ENCODE measurements at regions not wholly inside any gene's neighbourhood (a gene's known extent, or its start where the extent isn't known, plus 50 kb on each side); places are given as distances from the start of the nearest gene placed in this dataset.
"Not testable (repeated sequence)": the region's sequence is repeated elsewhere in the genome, so short reads cannot be mapped to it uniquely, and the experiment has no call there.

DNA sequence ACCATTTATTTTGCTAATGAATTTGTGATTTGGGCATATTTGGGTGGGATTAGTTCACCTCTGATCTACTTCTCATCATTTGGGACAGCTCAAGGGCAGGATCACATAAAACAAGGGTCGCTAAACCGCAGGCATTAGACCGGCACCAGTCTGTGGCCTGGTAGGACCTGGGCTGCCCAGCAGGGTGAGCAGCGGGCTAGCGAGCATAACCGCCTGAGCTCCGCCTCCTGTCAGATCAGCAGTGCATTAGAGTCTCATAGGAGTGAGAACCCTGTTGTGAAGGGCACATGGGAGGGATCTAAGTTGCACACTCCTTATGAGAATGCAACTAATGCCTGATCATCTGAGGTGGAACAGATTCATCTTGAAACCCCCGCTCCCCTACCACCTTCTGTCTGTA is 785.3 kb downstream of the TRHDE start:
- DNase-seq = no peak

DNA sequence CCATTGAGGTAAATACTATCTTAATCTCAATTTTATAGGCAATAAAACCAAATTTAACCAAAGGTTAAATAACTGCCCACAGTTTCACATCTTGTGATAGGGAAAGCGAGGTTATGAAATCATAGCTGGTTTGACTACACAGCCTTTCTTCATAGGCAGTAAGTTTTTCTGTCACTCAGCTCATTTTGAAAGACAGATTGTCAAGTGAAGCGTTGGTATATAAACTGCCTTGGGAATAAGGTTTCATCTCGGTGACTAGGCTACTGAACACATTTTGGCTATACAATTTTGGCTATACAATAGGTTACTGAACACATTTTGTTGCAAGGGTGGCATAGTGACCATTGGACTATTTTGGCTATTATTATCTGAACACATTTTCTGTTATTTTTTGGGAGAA is 793.7 kb downstream of the TRHDE start:
- no peak for DNase-seq

DNA sequence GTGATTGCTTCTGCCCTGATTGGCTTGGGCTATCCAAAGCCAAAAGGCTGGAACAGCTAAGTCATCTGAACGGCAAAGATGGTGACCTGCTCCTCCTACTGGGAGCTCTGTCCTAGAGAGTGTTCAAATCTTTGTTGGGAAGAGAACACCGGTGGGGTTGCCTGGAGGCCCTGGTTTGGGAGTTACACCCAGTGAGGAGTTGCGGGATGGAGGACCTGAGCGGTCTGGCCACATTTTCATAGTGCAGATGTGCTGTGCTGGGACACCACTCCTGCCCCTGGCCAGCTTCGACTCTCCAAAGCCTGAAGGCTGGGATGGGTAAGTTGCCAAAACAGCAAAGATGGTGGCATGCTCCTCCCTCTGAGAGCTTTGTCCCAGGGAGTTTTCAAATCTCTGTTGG is 795.4 kb downstream of the TRHDE start:
- DNase-seq = no peak

DNA sequence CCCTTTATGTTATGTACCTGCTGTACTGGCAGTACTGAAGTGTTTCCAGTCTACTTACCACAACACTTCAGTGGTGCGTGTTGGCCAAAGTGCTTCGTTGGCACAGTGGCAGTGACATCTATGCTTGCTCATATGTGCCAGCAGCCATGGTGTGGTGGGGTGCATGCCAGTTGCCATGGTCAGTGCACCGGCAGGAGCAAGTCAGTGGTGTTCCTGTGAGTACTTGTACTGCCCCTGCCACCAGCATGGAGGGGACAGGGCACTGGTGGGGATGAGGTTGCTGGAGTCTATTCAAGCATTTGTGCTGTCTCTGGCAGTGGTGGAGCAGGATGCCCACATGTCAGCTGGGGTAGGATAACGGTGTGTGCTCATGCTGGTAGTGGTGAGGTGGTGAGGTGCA is 800.0 kb downstream of the TRHDE start:
- DNase-seq = no peak

DNA sequence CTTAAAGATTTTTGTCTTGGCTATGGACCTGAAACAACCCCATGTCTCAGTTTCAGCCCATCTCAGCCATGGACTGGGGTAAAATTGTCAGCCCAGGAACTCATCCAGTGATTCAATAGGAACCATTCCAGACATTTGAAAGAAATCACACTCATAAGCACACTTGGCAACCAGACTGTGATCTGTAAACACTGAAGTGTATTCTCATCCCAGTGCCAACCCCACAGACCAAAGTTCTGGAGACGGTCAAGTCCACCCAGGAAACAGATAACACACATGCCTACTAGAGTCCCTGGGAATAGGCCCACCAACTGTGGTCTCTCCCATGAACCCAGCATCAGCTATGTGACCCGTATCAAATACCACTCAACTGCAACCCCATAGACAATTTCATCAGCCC is 804.6 kb downstream of the TRHDE start:
- DNase-seq = no peak

DNA sequence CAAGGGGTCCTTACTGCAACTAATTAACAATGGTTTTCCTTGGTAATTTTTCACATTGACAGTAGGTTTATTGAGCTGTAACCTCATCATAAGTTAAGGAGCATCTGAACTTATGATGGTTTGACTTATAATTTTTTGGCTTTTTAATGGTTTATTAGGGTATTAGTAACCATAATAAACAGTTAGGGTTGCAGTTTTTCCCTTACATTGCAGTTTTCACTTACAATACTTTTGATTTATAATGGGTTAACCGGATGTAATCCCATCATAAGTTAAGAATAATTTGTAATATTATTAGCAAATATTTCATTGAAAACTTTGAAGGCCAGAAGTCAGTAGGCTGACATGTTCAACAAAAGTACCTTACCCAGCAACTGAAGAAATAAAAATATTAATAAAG is 811.6 kb downstream of the TRHDE start:
- no peak for DNase-seq

DNA sequence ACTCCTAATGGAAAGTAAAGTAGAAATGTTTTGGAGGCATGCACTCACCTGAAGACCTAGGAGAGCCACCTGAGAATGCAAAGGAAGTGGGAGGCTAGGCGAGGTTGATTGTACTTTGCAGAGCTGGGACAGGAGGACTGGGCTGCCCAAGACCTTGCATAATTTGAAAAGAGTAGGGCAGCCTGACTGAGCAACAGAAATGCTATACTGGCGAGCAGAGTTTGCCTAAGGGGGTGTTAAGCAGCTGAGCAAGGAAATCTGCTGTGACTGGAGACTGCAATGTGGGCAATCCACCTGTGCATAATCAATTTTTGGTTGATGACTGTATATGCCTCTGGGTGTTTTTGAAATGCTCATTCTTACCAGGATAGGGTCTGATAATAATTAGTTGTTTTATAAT is 834.1 kb downstream of the TRHDE start:
- DNase-seq = no peak

DNA sequence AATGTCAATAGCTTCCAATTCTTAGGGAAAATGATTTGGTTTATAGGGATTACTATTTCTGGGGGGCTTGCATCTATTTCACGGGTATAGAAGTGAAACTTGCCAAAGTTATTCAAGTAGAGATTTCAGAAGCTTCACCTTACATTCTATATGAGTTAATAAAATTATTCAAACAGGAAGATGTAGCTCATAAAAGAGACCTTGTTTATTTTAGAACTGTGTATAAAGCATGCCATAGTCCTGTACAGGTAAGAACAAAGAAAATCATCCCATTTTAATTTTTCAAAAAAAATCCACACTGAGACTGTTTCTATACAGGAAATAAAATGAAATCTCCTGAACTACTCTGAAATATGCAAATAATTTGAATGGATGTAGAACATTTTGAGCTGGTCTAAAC is 834.7 kb downstream of the TRHDE start:
- DNase-seq = no peak

DNA sequence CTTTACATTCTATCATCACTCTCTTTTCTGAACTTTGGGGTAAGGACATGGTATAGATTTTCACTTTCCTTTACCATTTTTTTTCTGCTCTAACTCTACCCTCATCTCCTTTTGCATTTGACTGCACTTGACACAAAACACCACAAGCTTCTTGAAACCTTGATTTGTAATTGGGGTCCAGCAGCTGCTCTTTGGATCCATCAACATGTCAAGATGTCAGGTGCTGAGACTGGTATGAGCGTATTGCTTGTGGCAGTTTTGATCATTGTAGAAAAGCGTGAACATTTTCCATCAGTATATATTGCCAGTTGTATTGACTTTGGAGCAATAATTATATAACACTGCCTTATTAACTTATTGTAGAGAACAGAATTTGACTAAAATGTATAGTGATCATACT is 838.6 kb downstream of the TRHDE start:
- no peak for DNase-seq

DNA sequence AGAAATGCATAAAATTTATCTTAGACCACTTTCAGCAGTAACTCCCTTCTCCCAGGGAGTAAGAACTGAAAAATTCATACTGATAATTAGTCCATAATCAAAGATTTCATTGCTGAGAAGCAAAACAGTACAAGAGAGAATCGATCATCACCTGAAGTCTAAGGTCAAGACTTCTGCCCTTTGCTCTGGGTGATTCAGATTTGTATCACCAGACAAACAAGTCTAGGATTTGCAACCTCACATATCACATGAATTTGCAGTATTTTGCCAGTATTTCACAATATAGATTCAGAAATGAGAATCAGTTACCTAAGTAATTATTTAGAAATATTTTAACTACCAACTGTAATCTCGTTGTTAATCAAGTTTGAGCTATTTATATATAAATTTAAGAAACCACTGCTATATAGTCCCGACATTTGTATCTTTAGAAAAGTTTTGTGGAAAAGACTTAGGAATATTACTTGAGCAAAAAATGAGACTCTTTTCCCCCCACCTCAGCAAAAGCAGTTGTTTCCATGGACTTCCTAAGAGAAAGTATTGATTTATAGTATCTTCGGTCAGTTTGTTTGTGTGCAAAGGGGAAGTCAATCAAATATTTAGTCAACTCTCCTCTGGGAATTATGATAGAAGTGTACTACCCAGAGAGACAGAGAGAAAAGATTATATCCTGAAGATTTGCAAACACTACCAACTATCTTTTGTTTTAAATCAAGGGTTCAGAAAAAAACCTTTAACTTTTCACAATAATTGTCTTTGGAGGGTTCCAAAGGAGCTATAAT is 840.1 kb downstream of the TRHDE start:
- DNase-seq = no peak

DNA sequence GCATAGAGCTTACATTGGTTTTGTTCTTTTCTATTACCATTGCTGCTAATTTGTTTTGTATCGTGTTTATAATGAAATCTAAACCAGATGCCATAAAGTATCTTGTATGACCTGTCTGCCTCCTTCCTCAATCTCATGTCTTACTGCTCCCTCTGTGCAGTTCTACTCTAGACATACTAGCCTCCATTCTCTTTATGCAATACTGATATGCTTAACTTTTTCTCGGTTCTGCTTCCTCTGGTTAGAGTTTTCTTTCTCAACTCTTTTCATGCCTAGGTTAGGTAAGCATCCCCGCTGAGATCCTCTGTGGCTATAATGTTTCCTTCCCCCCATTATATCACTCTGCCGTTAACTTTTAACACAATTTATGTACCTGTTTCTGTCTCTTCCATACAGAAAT is 852.3 kb downstream of the TRHDE start:
- no peak for DNase-seq

DNA sequence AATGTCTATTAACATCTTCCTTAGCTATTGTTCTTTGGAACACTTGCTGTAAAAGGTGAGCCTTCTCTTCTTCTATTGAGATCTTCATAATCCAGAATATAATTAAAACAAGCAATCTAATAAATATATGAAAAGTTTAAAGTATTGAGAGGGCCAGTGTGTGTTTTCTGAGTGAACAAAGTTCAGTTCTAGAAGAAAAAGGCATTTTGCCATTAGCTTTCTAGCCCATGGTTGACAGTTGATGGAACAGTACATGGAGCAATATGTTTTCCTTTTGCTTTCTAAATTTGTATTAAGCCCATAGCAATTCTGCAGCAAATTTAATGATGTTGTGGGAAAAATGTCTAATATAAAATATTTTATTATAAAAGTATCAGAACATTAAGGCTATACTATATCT is 853.0 kb downstream of the TRHDE start:
- DNase-seq = no peak

DNA sequence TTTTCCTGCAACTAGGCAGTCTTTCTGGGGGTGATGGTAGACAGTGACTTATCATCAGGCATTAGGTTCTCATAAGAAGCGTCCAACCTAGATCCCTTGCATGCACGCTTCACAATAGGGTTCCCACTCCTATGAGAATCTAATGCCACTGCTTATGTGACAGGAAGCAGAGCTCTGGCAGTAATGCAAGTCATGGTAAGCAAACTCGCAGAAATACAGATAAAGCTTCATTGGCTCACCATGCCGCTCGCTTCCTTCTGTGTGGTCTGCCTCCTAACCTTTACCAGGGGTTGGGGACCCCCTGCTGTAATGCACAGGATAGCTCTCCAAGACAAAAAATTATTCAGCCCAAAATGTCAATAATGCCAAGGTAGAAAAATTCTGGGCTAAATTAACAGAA is 864.2 kb downstream of the TRHDE start:
- no peak for DNase-seq

DNA sequence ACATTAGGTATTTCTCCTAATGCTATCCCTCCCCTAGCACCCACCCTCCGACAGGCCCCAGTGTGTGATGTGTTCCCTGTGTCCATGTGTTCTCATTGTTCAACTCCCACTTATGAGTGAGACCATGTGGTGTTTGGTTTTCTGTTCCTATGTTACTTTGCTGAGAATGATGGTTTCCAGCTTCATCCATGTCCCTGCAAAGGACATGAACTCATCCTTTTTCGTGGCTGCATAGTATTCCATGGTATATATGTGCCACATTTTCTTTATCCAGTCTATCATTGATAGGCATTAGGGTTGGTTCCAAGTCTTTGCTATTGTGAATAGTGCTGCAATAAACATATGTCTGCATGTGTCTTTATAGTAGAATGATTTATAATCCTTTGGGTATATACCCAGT is 867.5 kb downstream of the TRHDE start:
- not testable (repeated sequence) for DNase-seq

DNA sequence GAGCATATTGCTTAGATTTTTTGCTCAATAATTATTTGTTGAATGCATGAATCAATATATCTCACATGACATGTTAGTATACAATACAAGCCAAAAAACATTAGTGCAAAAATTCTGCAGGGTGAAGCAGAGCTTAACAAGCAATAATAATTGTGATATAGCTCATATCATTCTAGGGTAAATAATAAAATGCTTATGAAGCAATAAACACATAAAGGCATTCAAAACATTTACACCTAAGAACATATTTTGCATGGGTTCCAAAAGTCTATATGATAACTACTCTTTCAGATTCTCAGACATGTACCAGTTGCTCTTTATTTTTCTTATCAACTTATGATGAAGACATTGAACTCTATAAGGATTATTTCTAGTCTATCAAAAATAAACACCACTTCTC is 886.2 kb downstream of the TRHDE start:
- DNase-seq = no peak

DNA sequence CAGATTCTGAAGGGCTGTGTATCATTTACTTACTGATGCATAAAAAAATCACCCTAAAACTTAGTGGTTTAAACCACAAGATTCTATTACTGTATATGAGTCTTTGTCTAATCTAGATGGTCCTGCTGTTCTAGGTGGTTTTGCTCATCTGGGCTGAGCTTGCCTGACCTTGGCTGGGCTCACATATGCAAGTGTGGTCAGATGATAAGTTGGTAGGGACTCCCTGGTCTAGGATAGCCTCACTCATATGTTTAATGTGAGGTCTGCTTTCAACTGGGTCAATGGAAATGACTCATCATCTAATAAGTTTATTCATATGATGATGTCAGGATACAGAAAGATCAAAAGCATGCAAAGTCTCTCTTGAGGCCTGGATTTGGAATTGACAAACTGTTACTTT is 887.8 kb downstream of the TRHDE start:
- DNase-seq = no peak

DNA sequence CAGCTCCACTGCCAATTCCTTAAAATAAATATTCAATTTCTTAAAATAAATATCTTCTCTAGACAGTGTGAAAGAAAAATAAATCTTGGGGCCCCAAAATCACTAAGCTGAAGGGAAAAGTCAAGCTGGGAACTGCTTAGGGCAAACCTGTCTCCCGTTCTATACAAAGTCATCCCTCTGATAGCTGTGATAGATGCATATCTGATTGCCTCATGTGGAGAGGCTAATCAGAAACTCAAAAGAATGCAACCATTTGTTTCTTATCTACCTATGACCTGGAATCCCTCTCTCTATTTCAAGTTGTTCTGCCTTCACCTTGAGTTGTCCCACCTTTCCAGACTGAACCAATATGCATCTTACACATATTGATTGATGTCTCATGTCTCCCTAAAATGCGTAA is 889.8 kb downstream of the TRHDE start:
- no peak for DNase-seq

DNA sequence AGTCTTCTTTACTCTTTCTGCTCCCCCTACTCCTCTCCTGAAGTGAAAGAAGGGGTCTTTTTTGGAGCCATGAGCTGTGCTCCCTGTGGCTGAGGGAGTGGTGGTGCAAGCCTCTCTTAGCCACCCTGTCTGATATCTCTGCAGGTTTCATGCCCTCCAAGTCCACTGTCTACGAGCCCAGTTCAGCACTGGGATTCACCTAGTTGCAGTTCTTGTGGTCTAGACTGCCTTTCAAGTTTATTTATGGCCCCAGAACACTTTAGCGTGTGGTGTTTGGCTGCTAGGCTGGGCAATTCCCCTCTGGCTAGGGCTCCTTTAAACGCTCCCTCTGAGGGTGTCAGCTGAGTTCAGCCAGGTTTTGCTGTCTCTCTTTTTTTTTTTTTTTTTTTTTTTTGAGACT is 908.6 kb downstream of the TRHDE start:
- no peak for DNase-seq

DNA sequence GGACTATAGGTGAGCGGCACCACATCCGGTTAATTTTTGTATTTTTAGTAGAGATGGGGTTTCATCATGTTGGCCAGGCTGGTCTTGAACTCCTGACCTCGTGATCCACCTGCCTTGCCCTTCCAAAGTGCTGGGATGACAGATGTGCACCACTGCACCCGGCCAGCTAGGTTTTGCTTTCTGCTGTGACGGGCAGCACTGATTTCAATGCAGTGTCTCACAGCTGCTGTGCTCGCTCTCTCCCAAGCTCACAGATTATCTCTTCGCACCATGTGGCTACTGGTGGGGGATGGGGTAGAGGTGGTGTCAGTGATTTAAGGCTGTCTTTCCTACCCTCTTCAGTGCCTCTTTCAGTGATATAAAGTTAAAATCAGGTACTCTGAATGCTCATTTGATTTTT is 909.1 kb downstream of the TRHDE start:
- DNase-seq = no peak

DNA sequence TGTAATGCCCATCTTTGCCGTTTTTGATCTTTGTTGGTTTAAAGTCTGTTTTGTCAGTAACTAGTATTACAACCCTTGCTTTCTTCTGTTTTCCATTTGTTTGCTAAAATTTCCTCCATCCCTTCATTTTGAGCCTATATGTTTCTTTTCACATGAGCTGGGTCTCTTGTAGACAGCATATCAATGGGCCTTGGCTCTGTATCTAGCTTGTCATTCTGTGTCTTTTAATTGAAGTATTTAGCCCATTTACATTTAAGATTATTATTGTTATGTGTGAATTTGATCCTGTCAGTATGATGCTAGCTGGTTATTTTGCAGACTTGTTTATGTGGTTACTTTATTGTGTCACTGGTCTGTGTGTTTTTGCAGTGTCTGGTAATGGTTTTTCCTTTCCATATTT is 913.2 kb downstream of the TRHDE start:
- DNase-seq = no peak

DNA sequence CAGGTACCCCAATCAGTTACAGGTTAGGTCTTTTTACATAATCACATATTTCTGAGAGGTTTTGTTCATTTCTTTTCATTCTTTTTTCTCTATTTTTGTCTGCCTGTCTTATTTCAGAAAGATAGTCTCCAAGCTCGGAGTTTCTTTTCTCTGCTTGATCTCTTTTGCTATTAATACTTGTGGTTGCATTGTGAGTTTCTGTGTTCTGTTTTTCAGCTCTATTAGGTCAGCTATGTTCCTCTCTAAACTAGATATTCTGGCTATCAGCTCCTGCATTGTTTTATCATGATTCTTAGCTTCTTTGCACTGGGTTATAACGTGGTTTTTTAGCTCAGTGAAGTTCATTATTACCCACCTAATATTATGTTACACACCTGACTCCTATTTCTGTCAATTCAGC is 914.1 kb downstream of the TRHDE start:
- no peak for DNase-seq

DNA sequence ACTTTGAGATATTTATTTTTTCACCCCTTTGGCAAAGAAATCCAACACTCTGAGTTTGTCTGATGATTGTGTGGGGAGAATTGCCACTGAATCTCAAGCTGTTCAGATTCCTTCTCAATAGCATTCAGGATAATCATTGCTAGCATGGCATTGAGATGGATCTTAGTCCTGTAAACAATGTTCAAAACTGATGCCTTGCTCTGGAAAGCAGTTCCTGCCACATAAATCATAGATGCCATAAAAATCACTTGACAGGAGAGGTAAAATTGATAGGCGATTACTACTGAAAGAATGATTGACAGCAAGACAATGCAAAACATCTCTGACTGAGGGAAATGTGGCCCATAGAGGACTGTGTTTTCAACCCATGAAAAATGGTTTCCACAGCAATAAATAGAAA is 915.6 kb downstream of the TRHDE start:
- DNase-seq = no peak

DNA sequence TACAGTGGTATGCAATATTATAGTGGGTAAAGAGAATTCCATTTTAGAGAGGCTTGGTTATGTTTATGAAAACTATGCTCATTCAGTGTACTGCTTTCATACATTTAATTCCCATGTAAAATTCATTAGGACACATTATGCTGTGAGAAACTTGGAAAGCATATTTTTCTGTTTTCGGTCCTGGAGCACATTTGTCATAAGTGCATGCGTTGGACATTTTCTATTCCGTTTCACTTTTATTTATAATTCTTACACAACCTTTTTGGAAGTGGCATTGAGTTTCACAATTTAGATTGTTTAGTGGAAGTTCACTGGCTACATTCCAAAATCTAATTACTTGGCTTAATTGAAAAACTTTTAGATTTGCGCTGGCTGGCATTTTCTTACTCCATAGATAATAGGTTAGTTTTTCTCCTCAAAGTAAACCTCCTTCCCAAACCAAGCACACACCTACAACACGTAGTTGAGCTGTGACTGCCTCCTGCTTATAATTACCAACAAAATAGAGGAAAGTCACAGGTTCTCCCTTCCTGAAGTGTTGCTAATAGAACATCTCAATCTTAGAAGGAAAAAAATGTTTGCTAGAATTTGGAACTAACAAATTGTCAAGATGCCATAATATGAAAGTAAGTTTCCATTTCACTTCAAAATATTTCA is 938.5 kb downstream of the TRHDE start:
- DNase-seq = no peak

DNA sequence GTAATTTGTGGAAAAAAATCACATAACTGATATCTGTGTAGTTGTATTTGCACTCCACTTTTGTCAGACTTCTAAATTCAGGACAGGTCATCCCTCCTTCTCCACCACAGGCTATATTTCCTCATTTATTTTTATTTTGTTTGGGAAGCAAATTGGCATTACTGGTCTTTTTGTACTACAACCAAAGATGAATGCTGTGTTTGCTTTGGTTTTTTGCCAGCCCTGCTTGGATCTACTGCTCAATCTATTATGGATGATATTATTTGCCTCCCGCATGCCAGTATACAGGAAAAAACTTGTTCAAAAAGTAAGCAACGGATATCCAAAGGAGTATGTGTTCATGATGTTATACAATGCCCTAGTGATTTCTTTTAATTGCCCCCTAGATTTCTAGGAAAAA is 948.8 kb downstream of the TRHDE start:
- no peak for DNase-seq

DNA sequence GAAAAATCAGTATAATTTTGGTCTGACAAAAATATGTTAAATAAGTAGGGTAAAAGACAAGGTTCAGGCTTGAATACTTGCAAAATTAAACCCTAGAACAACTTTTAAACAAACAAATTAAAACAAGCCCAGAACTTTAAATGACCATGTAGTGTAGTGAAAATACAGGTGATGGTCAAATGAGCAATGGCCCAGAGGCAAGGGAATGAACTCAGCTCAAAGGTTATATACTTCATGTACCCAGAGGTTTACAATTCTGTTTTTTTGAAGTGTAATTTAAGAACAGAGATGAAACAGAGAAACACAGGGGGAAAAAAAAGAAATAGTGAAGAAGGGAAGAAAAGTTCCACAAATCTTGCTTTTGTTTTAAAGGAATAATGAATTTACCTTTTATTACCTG is 949.2 kb downstream of the TRHDE start:
- no peak for DNase-seq
